Dedifferentiated amniotic fluid mesenchymal stem cell (primary cell): ENCODE measurements at regions not wholly inside any gene's neighbourhood (a gene's known extent, or its start where the extent isn't known, plus 50 kb on each side); places are given as distances from the start of the nearest gene placed in this dataset.

Experiments
- DNase-seq: peaks from one replicate; pipeline ENCODE4 v3.0.0-alpha.2; 2016; ENCODE audit errors: extremely low spot score

DNA sequence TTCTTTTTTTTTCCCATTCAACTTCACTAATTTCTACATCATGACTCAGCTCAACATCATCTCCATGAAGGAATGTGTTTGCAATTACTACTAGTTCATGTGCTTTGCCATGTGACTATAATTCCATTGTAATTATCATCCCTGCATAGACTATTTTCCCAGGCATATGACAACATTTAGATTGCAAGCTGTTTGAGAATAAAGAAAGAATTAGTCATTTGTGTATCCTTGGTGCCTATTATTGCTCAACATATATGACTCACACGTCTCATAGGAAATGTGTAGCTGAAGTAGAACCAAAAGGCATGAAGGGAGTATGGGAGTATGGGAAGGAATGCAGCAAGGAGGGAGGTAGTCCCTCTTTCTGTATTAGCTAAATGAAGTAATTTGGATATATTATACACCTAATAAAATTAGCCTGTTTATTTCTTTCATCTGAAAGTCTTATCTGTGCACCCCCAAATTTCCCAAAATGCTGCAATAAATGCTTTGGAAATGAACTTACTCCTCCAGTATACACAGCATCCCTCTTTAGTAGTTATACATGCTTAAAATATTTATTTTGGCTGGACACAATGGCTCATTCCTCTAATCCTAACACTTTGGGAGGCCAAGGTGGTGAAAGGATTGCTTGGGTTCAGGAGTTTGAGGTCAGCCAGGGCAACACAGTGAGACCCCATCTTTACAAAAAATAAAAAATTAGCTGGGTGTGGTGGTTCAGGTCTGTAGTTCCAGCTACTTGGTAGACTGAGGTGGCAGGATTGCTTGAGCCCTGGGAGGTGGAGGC is 316.9 kb upstream of the ADGRL4 start:
- DNase-seq = peak; percentile 98

DNA sequence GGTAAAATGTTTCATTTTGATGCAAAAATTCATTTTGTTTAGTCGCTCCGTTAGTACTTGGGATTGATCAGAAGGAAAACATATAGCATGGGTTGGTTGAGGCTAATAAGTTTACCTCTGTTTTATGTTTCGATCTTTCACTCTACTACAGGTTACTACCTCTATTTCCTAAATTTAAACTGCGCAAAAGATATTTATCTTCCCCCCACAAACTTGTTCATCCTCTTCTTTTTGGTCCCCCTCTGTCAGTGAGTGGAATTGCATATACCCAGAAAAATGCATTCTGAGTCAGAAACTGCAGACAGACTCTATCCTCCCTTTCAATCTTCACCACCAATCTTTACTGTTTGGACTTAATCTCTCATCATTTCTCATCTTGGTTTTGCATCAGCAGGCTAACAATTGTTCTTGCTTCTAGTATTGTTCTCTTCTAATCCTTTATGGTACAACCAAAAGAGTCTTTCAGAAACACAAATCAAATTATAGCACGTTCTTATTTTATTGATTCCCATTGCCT is 316.0 kb upstream of the ADGRL4 start:
- DNase-seq = no peak

DNA sequence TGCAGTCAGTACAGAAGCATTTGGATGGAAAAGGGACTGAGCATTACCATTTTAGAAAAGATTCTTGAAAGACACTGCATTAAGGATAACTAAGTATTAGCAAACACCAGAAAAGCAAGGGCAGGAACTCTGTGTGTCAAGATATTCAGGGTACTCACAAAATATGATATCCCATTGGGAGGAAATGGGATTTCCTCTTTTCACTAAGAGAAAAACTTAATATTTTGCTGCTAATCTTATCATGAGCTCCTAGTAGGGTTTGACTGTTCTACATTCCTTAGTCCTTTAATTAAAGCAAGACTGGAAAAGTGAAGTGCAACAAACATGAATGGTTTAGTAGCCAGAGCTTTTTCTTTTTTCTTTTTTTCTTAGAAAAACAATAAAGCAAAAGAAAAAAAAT is 305.9 kb upstream of the ADGRL4 start:
- DNase-seq = no peak

DNA sequence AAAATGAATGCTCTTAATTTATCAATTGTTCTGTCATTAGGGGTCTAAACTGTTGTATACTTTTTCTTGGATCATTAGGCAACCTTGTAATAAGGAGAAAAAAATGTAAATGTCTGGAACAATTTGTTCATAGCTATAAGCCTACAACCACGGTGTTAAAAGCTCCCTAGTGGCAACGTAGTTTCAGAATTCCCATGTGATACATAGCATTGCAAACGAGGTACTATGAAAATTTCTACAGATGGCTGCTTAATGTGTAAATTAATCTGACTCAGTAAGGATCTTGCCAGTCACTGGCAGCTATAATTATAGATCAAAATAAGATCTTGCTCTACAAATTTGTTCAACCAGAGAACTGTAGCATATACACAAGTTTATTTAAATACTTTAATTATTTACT is 304.1 kb upstream of the ADGRL4 start:
- DNase-seq = no peak

DNA sequence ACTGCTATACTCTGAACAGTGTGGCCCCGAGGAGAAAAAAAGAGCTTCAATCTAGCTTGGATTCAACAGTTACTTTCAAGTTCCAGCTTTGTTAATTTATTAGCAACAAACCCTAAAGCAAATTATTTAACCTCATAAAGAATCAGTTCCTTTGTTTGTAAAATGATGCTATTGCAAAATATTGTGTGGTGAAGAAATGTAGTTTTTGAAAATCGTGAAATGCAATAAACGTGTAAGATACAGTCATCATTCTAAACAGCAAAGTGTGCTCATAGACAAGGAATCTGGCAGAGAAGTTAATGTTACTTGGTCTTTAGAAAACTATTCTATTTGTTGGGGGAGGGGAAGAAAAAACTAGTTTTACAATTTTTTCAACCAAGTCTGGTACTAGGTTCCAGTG is 297.6 kb upstream of the ADGRL4 start:
- DNase-seq = no peak

DNA sequence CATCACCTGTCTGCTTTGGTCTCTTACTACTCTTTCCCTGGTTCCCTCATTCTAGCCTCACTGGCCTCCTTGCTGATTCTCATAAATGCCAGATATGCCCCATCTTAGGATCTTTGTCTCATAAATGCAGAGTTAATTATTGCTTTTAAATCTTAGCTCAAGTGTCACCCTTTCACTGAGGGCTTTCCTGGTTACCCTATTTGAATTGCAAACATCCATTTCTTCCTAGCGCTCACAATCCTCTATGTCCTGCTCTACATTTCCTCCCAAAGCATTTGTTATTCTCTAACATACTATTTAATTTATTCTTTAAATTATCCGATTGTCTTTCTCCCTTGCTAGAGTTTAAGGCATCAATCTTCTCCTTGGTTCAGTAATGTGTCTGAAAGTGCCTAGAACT is 296.5 kb upstream of the ADGRL4 start:
- no peak for DNase-seq

DNA sequence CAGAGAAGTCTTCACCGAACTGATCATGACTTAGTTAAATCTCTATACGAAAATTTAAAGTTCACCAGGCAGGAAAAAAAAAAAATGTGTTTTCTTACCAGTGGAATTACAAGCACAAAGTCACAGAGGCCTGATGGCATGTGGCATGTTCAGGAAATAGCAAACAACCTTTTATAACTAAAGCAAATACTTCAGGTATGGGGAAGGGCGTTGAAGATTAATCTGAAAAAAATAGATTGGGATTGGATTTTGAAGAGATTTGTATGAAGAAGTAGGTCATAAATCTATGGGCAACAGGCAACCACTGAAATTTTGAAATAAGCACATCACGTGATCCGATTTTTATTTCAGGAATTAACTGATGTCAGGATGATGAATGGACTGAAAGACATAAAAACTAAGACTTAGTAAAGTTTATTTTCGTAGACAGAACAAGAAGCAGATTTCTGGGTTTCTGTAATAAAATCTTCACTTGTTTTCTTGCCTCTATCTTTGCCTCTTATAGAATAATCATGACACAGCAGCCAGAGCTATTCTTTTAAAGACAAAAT is 295.9 kb upstream of the ADGRL4 start:
- DNase-seq = no peak

DNA sequence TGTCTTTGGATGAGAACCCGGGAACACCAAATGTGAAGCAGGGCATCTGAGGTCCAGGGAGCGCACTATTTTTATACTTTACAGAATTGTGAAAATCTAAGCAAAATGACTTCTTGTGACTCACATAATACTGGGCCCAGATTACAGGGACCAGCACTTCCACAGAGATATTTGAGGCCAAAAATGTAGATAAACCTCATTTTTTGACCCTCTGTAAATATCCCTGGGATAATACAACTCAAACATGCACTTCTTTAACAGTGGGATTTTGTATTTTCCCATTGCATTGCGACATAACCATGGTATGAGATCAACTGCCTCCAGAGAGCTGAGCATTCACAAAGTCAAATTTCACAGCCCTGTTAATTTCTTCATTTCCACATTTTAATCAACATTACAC is 289.4 kb upstream of the ADGRL4 start:
- no peak for DNase-seq

DNA sequence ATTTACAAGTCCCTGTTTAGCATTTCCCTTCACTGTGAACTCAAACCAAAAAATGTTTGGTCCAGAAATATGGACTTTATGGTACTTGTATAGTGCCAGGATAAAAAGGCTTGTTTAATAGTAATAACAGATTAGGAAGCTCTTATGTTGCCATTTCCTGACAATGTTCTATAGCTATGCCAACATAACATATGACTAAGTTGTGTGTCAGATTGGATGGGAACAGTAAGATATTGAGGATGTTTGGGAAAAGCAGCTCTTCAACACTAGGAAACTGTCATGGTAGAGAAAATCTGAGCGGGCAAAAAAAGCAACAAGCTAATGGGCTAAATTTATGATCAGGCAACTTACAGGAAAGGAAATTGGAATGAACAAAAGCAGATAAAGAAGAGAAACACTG is 287.1 kb upstream of the ADGRL4 start:
- DNase-seq = no peak

DNA sequence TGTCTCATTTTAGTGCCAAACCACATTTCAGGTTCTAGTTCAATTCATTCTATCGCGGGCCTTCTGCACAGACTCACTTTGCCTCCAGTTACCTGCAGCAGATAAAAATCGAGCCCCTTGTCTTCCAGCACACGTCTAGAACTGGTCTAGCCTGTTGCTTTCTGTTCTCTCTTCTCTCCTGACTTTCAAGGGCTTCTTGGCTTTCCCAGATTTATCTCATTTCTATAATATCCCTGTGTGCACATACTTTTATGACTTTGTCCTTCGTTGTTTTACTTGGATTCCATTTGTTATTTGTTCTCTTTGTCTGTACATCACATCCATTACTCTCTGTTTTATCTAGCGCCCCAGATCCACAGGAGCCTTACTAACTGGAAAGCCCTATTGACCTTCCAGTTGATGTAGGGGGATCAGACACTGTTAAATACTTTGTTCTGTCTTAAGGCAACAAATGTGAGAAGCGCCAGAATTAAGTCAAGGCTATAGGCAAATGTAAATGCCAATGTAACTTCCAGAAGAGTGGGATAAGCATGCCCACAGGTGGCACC is 284.5 kb upstream of the ADGRL4 start:
- DNase-seq = no peak

DNA sequence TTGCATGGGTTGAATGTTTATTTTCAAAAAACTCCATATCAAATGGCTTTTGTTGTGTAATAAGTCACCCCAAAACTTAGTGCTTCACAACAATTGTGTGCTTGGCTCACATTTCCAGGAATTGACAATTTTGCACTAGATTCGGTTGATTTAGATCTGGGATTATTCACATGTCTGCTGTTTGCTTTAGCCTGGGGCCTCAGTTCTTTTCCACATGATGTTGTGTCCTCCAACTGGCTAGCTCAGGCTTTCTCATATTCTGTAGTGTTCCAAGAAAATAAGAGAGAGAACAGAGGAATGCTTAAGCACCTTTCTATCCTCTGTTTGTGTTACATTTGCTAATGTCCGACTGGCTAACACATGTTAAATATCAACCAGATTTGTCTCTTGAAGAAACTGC is 281.5 kb upstream of the ADGRL4 start:
- no peak for DNase-seq

DNA sequence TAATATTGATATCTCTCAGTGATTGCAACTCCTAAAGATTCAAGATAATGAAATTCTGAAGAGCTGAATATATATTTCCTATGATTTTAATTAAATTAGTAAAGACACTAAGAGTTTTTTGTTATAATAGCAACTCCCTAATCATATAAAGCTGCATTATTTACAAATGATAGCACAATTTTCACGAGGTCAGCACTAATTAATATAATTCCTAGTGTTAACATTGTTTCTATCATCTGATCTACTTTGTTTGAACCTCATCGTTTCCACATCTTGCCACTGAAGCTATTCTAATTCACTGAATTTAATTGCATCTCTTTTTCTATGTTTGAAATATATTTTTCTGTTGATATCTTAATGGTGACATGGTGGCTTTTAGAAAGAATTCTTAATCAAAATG is 279.1 kb upstream of the ADGRL4 start:
- DNase-seq = no peak

DNA sequence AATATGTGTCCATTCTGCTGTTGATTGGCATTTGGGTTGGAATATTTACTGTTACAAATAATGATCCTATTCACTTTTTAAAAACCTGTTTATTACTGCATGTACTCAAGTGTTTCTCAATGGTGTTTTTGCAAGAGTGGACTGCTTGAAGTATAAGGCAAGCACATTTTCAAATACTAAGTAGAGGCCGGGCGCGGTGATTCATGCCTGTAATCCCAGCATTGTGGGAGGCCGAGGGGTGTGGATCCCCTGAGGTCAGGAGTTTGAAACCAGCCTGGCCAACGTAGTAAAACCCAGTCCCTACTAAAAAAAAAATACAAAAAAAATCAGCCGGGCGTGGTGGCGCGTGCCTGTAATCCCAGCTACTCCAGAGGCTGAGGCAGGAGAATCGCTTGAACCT is 276.9 kb upstream of the ADGRL4 start:
- DNase-seq = no peak

DNA sequence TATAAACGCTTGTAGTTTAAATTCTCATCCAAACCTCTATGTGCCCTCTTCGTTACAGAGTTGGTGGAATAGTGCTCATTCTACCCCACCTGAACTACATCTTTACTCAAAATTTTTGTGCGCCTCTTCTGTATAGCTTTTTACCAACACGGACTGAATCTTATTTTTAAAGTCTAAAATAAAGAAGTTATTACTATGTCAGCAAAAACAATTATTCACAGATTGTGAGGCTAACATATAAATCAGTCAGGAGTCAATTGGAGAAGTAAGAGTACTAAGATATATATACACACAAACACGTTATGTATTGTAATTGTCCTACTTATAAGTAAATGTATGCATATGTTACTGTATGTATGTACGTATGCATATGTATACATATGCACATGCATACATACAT is 274.9 kb upstream of the ADGRL4 start:
- DNase-seq = no peak

DNA sequence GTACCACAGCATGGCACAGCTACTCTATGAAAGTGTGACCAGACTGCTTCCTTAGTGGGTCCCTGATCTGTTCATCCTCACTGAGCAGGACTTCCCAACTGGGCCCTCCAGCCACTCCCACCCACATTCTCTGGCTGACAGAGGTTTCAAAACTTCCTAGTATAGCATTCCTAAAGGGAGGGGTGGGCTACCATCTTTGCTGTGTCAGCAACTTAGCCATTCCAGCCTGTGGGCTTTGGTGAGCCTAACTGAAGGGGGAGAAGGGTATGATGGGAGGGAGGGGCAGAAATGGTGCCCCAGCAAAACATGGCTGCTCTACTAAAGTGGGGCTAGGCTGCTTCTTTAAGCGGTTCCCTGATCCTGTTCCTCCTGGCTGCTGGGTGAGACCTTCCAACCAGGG is 265.2 kb upstream of the ADGRL4 start:
- no peak for DNase-seq

DNA sequence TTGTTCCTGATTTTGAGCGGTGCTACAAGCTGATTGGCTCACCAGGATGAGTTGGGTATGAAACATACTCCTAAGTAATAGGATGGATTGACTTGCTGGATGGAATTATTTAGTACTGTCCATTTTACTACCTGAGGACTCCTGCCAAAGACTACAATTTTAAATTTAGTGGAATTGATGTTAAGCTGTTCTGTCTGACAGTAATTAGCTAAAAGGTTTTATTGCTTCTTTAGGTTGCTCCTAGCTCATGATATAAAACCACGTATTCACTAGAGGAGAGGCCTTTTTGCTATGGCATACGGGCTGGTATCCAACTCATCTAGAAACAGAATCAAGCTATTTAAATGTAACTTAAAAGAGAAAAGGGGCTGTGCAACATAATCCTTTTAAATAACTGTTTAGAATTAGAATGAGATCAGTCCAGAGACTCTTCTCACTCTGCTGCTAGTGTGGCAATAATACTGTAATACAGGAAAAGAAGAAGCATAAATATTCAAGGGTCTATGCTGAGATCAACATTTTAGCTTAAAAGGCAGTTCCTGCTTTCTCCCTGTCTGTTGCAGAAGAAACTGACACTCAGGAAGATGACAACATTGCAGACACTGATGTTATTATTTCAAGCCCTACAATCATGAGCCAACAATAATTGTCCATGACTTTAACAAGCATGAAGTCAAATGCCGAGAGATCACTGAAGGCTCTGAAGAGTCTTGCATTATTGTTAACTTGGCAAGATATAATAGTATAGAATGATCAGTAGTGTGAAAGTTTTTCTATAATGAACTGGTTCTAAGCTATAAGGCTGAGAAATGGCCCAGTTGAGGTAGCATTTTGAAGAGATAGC is 258.7 kb upstream of the ADGRL4 start:
- no peak for DNase-seq

DNA sequence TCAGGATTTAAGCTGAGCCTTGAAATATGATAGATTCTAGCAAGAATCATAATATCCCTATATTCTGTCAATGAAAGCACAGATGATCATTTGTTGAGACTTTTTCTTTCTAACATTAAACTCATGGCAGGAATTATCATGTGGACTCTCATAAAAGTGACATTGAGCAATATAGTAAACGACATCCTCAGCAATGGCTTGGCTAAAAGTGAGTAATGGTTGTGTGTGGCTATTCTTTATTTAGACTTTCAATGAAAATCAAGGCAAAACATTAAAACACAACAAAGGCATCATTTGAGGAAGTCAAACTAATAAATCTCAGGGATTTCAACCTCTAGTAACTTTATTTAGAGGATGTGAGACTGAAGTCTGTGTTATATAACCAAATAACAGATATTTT is 257.8 kb upstream of the ADGRL4 start:
- no peak for DNase-seq

DNA sequence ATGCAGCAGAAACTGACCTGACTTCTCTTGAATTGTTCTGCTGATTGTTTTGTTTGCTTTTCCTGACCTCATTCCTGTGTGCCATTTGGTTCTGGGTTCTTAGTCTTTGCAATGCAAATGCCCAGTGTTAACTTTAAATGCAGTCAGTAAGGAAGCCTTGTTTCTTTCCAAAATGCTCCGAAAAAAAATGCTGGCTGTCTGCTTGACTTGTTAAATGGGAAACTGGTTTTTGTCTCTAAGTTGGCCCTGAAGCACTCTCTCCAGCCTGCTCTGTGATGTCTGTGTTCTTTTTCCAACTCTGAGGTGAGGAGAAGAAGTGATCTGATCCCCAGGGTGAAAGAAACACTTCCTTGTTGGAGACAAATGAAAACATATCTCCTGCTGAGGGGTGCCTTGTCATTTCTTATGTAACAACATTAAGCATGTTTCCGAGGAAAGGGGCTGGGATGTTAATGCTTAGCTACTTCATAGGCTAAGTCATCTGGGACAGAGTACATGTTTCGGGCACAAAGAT is 256.3 kb upstream of the ADGRL4 start:
- no peak for DNase-seq

DNA sequence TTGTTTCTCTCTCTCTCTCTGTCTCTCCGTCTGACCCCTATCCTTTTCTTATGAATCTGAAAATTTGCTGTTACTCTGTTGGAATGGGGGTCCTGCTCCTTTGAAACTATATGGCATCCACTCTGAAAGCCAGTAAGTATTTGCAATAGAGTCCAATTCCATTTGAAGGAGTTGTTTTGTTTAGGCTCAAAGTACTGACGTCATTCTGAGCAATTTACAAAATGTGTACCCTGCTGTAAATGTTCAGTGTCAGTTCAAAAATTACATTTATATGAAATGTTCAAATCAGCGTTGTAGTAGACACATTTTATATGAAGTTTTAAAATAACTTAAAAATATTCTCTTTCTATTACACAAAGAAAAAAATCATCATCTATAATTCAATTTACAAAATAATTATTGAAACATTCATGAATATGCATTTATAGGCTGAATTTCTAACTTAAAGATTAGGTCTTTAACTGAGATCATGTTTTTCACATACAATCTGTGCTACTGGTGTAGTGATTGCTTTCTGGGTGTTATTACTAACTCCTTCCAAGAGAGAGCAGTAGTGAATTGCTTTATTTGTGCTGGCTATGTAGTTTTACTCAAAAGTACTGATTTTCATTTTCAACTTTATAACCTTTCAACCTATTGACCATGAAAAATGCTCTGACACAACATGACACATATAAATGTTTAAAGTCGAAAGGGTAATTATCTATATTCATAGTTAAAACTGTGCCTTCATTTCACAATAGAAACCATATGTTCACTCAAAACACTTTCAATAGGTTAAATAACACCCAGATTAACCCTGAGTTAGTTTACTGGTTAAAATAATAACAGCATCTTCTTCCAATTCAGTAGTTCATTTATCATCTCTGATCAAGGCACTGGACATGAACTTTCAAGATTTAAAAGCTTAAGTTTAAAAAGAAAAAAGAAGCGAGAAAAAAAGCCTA is 253.1 kb upstream of the ADGRL4 start:
- peak; percentile 66 for DNase-seq

DNA sequence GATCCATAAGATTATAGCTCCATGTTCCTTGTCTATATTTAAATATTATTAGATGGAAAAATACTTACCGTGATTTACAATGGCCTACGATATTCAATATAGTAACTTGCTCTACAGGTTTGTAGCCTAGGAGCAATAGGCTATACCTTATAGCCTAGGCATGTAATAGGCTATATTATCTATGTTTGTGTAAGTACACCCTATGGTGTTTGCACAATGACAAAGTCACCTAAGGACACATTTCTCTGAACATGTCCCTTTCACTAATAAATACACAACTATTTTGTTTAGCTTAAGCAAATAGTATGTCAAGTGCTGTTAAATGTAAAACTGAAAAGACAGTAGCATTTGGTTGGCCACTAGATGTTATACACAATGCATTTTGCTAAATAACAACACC is 248.9 kb upstream of the ADGRL4 start:
- DNase-seq = no peak

DNA sequence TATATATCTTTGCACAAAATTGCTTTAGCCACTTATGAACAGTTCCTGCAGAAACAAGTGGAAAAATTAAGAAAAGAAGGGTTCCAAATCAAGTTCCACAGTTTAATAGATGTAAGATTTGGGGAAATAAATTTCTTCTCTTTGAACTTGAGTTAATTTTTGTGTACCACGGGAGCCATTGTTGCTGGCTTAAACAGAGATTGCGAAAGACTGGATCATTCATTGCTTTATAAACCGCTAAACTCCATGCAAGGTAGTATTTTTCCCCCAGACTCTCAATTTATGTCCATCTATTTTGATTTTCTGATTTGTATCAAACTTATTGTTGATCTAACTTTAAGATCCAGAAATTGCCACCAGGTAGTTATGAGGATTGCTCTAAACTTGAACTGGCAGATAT is 246.1 kb upstream of the ADGRL4 start:
- DNase-seq = no peak
